ENCODE measurements at regions not wholly inside any gene's neighbourhood (a gene's known extent, or its start where the extent isn't known, plus 50 kb on each side); places are given as distances from the start of the nearest gene placed in this dataset.
"Not testable (repeated sequence)": the region's sequence is repeated elsewhere in the genome, so short reads cannot be mapped to it uniquely, and the experiment has no call there.

DNA sequence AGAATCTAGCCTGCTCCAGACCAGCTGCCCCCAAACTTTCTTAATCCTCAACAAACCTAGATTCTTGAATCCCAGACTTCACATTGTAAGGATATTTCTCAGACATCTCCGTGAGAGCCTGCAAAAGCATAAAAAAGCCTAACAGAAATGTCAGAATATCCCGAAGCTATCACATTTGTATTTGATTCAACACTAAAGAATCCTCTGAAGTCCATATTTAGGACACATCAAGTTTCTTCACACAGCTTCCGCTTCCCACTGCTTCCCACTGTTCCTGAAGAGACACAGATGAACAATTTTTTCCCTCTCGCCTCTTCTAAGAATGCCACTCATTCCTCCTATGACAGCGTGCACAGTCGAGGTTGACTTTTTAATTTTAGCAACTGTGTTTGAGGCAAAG lies 396.2 kb upstream of the IGFBP3 start:
- intact Hi-C loops (cut with DNase I): no loop called here
- DNase-seq: no peak

DNA sequence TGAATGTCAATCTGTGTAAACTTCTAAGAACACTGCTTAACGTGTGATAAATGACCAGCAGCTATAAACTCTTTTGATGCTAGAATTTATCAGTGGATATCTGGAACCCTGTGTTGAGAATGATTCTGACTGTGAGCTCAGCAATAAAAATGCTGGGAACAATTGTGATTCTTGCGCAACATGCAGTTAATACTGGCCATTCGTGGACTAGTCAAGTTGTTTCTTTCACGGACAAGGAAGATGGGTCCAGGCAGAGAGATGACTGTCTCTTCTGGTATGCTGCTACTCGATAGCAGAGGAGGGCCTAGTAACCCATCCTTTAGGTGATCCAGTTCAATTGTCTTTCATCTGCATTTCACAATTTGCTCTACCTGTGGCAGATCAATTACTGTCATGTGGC lies 394.8 kb upstream of the IGFBP3 start:
- intact Hi-C loops (cut with DNase I): no loop called here
- DNase-seq: no peak

DNA sequence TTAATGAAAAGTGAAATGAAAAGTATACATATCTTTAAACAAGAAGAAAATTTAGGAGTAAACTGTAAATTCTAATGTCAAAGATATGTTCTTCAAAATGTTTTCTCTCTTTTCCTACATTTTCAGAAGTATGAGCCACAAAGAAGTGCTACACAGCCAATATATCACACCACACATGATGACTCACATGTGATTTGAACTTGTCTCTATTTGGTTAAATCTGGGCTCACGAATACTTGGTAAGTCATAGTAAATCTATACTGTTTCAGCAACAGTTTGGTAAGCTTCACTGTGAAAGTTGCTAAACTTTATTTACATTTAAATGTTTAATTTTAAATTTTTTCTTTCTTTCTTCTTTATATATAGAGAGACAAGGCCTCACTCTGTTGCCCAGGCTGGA lies 380.6 kb upstream of the IGFBP3 start:
- DNase-seq: no peak
- intact Hi-C loops (cut with DNase I): no loop called here

DNA sequence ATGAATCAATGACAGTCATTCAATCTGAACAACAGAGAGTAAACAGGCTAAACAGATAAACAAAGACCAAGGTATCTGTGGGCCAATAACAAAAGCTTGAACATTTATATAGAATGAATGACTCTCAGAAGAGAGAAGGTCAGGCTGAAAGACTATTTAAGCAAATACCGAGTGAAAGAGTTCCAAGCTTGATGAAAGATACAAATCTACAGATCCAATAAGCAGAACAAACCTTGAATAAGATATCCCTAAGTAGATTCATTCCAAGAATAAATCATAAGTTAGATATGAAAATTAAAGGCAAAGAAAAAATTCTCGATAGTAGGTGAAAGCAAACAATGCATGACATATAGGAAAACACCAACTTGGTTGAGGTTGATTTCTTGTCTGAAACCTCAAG lies 376.4 kb upstream of the IGFBP3 start:
- no peak for DNase-seq
- intact Hi-C loops (cut with DNase I): no loop called here

DNA sequence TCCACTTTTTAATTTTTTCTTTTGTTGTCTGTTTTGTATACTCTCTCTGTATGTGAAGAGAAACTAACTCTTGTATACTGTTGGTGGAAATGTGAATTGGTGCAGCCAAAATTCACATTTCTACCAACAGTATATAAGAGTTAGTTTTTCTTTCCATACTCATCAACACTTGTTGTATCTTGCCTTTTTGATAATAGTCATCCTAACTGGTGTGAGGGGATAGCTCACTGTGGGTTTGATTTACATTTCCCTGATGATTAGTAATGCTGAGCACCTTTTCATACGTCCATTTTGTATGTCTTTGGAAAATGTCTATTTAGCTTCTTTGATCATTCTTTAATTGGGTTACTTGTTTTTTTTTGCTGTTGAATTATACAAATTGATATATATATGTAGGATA lies 375.5 kb upstream of the IGFBP3 start:
- DNase-seq: no peak
- intact Hi-C loops (cut with DNase I): no loop called here

DNA sequence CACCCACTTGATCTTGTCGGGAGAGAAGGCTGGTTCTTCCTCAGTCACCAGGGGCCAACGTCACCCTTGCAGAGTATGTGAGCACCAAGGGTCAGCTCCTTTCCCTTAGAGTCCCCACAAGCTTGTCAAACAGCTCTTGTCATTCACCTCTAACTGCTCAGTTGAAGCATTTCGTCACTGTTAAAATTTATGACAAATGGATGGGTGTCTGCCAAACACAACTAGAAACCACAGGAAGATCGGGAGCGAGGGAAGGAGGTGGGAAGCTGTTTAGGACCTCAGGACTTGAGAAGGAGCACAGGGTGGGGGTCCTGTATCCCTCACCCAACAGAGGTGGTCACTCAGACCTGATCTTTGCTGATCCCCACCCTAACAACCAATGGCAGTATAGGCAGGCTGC lies 373.3 kb upstream of the IGFBP3 start:
- intact Hi-C loops (cut with DNase I): no loop called here
- no peak for DNase-seq

DNA sequence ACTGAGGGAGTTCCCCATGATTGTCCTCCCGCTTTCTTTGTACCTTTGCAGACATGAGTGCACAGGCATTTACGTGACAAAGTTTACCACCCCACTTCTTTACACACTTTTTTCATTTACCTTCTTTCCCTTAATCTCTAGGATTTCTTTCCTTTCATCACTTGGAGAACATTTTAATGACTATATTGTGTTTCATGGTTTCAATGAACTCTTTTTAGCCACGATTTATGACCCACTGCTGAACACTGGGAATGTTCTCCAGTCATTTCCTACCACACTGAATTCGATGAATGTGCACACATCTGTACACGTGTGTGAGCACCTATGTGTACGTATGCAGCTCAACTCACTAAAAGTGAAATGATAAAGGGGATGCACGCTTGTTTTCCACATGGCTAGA lies 371.7 kb upstream of the IGFBP3 start:
- no peak for DNase-seq
- intact Hi-C loops (cut with DNase I): no loop called here

DNA sequence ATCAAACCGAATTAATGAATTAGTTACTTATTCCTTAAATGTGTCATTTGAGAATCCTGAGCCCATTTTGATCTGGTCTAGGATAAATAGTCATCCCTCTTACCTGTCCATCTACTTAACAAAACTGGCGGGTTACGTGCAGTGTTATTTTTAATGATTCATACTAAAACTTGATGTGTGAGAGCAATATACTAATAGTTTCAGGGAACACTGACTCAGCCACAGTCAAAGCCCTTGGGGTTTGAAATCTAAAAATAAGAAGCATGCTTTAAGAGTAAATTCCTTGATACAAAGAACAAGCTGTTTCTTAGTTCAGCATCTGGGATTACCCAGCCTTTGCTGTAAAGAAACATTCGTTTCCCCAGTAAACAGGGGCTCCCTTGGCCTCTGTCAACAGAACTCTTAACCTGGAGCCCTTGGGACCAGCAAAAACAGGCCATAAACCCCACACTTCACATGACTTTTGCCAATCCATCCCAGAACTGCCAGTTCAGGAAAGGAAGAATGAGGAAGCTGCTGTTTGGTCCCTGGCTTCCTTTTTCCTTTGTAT lies 370.6 kb upstream of the IGFBP3 start:
- DNase-seq: no peak
- intact Hi-C loops (cut with DNase I): no loop called here

DNA sequence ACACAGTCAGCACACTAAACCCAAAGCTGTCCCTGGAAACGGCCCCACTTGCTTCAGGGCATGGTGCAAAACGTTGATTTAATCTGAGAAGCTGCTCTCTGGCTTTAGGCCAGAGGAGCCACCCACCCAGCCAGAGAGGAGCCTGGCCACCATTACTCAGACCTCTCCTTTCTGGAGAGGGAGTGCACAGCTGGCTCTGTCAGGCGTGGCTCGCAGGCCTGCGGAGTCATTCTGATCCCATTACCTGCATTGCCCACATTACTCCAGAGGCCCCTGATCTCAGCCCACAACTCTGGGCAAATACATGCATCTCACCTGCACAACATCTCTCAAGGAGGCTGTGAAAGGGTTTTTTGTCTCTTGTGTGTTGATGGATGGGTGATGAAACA lies 370.0 kb upstream of the IGFBP3 start:
- intact Hi-C loops (cut with DNase I): no loop called here
- DNase-seq: no peak

DNA sequence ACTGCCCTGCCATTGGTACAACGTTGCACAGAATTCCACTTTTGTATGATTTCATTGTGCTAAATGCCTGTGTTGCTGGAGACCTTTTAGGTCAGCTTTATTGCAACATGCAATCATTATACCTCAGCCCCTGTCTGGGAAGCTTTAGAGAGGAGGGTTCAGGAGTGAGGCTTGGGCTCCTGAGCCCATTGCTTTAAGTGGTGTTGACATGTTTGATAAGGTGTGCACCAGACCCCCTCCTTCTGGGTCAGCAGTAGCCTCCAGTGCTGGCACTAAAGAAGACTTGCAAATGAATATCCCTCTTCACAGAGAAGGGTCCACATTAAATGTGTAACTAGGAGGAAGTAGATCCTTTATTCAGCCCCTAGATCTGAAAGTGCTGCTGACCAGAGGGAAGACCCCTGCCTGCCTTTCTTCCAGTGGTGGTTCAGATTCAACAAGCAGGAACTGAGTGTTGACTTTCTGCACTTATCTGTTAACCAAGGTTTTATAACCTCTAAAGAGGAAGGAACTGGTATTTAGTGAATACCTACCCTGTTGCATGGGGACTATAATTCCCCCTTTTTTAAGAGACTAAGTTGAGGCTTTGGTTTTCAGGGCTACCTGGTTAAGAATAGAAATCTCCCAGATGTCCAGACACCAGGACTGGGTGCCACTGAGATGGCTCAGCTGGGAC lies 369.4 kb upstream of the IGFBP3 start:
- intact Hi-C loops (cut with DNase I): no loop called here
- no peak for DNase-seq

DNA sequence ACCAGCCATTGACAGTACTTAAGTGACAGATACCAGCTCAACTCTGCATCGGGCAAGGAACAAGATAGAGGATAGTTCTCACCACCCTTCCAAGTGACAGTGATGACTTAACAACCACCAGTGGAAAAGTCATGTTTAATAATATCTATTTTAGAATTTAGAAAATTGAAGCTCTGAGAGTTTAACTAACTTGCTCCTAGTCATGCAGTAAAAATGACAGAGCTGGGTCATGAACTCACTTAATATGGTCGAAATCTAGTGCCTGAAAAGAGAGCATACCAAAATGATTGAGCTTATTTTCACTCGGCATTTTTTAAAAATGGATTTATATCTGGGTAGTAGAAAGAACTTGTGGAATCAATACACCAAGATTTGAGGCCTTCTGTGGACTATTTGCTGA lies 367.8 kb upstream of the IGFBP3 start:
- no peak for DNase-seq
- intact Hi-C loops (cut with DNase I): no loop called here

DNA sequence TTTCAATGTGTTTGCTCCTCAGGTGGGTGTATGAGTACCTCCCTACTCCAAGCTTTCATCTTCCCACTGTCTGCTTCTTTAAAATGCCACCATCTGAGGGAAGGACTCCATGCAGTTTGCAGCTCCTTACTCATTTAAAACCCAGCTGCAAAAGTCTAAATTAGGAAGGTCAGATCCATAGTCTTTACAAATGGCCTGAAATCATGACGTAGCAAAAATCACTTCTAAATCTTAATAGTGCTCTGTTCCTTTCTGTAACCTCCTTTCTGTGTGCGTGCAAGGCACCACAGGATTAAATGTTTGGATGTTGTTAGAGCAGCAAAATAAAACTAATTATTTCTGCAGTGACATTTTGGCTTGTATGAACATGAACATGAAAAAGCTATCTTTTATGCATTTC lies 366.9 kb upstream of the IGFBP3 start:
- intact Hi-C loops (cut with DNase I): no loop called here
- no peak for DNase-seq

DNA sequence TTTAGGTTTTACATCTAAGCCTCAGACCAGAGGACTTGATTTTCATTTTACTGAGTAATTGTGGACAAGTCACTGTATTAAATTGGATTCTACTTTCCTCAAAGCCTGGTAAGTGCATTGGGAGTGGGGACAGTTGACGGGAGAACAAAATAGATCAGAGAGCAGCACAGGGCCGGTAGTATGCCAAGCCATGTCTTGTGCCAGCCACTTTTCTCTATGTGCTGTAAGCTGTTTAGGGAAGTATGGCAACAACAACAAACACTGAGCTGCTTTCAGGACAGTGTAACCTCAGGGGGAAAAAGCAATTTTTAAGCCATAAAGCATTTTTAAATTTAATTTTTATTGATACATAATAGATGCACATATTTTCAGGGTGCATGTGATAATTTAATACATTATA lies 365.9 kb upstream of the IGFBP3 start:
- DNase-seq: no peak
- intact Hi-C loops (cut with DNase I): no loop called here

DNA sequence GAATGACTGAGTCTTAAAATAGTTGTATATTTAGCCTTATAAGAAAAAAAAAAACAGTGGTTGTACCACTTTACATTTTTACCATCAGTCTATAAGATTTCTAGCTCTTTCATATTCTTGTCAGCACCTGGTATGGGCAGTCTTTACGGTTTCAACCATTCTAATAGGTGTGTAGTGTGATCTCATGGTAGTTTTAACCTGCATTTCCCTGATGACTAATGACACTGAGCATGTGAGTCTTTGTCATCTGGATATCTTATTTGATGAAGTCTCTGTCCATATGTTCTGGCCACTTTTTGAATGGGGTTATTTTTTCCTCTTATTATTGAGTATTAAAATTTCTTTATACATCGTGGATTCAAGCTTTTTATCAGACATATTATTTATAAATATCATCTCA lies 365.3 kb upstream of the IGFBP3 start:
- intact Hi-C loops (cut with DNase I): no loop called here
- no peak for DNase-seq

DNA sequence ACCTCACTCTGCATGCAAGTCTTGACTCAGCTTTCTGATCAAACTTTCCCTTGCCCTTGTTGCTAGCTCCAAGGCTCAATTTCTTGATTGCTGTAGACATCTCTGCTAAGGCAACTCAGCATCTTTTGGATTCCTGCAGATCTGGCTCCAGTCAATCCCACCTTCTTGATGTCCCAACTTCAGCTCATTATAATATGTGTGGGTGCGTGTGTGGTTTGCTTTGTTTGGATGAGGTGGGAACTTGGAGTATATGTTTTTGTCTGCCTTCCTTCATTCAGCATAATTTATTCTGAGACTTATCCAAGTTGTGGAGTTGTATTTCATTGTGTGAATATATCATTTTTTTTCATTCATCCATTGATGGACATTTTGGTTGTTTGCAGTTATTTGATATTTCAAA lies 364.8 kb upstream of the IGFBP3 start:
- DNase-seq: no peak
- intact Hi-C loops (cut with DNase I): no loop called here

DNA sequence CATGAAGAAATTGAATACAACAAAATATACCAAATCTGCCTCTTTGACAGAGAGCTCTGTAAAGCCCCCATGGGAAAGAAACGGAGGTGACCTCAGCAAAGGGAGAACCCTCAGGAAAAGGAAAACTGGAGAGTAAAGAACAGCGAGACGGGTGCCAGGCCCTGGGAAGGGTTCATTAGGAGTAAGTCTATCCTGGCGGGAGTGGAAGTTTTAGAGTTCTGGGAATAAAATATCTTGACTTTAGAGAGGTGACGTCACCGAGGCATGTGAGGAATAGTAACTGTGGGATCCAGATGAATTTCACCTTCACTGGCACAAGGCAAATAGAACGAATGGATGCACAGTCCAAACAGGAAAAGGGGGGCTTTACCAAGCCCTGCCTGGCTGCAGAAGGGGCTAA lies 362.8 kb upstream of the IGFBP3 start:
- no peak for DNase-seq
- intact Hi-C loops (cut with DNase I): no loop called here

DNA sequence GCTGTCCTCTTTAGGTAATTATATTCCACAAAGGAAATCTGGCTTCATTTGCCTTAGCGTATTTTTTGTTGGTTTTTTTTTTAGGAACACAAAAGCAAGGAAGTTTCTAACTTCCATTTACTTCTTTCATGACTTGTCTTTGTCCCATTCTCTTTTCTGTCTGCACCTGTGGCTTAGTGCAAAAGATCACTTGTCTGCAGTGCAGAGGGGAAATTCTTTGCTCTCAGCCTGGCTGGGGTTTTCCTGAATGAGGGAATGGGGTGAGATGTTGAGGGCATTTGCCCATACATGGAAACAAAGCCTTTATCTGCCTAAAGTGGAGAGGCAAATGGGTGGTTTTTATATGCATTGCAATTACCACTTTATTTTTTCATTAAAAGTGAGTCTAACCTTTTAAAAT lies 361.1 kb upstream of the IGFBP3 start:
- DNase-seq: no peak
- intact Hi-C loops (cut with DNase I): no loop called here

DNA sequence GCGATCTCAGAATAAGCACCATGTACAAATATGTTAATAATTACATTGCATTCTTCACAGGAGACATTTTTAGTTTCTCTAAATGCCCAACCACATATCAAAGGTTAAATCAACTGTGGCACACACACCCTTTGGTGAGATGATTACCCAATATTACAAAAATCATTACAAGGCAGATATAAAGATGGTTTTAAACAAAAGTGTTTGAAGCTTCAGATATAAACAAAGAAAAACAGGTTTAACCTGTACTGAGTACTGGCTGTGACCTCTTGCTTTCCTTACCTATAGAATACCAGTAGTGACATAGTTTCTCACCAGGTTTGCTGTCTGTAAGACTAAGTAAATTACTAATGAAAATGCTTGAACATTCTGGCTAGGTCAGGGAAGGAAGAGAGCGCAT lies 360.0 kb upstream of the IGFBP3 start:
- intact Hi-C loops (cut with DNase I): no loop called here
- DNase-seq: no peak

DNA sequence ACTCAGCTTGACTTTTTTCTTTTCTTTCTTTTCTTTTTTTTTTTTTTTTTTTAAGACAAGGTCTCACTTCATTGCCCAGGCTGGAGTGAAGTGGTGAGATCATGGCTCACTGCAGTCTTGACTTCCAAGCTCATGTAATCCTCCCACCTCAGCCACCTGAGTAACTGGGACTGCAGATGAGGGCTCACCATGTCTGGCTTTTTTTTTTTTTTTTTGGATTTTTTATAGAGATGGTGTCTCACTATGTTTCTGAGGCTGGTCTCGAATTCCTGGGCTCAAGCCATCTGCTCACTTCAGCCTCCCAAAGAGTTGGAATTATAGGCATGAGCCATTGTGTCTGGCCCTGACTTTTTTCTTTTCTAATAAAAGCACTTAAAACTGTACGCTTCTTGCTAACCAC lies 358.2 kb upstream of the IGFBP3 start:
- intact Hi-C loops (cut with DNase I): no loop called here
- DNase-seq: no peak

DNA sequence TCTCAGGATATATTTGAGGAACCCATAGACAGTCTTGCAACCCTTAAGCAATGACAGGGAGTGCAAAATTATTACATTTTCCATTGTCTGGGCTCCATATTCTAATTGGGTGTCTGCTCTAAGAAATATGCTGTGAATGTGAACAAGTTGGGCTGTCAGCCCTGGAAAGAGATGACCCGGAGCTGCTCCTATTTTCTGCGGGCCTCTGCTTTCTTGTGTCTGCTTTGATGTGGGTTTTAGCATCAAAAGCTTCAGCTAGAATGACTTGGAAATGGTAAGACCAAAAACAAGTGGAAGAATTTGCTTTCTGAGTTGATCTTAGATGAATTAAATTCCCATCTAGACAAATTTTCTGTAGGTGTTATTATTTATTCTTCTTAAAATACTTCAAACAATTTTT lies 343.6 kb upstream of the IGFBP3 start:
- no peak for DNase-seq
- intact Hi-C loops (cut with DNase I): no loop called here

DNA sequence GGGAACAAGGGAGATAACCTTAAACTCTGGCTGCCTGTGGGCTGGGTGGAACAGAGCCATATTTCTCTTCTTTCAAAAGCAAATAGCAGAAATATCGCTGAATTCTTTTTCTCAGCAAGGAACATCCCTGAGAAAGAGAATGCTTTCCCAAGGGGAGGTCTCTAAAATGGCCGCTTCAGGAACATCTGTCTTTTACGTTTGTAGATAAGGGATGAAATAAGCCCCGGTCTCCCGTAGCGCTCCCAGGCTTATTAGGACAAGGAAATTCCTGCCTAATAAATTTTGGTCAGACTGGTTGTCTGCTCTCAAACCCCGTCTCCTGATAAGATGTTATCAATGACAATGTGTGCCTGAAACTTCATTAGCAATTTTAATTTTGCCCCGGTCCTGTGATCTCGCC lies 340.6 kb upstream of the IGFBP3 start:
- intact Hi-C loops (cut with DNase I); DNase-seq: not testable (repeated sequence)

DNA sequence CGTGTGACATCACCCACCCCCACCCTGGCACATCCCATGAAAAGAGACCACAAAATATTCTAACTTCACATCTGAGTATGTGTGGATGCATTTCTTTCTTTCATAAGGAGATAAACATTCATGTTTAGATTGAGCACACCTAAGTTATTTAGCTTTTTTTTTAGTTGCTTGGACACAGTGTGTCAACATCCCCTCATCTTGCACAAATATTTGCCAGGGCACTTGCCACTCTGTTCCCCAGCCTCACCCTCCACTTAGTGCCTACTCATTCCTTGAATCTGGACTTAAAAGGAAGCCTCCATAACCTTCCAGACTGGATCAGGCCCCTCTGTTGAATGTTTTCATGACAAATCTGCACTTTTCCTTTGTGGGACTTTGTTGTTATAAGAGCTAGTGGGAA lies 338.9 kb upstream of the IGFBP3 start:
- intact Hi-C loops (cut with DNase I): no loop called here

More for the DNA sequence above, 338.9 kb upstream of the IGFBP3 start:
- no peak for DNase-seq

Measured in head of caudate nucleus (tissue), 42 donors.